ENCODE measurements at regions not wholly inside any gene's neighbourhood (a gene's known extent, or its start where the extent isn't known, plus 50 kb on each side); places are given as distances from the start of the nearest gene placed in this dataset.

GRCh38 chr10:36766415-36766810, 359.0 kb upstream of the ANKRD30A start:
- no peak overlapping the region for H3K4me3 ChIP-seq (ENCODE audit: low read depth, low read length)
- TF ChIP-seq MAX (IDR thresholded peaks at IDR 0.05; ENCODE audit: low read depth, low read length): no peak
- TF ChIP-seq CTCF (IDR thresholded peaks at IDR 0.05; ENCODE audit: low read depth, low read length): no peak
- TF ChIP-seq MYC (IDR thresholded peaks at IDR 0.05; ENCODE audit: low read depth, low read length): no peak
- no peak for TF ChIP-seq POLR2A (IDR thresholded peaks at IDR 0.05; ENCODE audit: extremely low read depth, insufficient read length)
- no peak for DNase-seq (ENCODE audit: low read depth)

GRCh38 chr10:36765782-36766414, 359.5 kb upstream of the ANKRD30A start:
- no peak for DNase-seq (ENCODE audit: low read depth)
- TF ChIP-seq CTCF (IDR thresholded peaks at IDR 0.05; ENCODE audit: low read depth, low read length): no peak
- TF ChIP-seq MAX (IDR thresholded peaks at IDR 0.05; ENCODE audit: low read depth, low read length): no peak
- no peak for TF ChIP-seq MYC (IDR thresholded peaks at IDR 0.05; ENCODE audit: low read depth, low read length)
- TF ChIP-seq POLR2A (IDR thresholded peaks at IDR 0.05; ENCODE audit: extremely low read depth, insufficient read length): no peak
- H3K4me3 ChIP-seq (ENCODE audit: low read depth, low read length): no peak overlapping the region

GRCh38 chr10:36764823-36765222, 360.6 kb upstream of the ANKRD30A start:
- no peak for DNase-seq (ENCODE audit: low read depth)
- no peak for TF ChIP-seq MYC (IDR thresholded peaks at IDR 0.05; ENCODE audit: low read depth, low read length)
- TF ChIP-seq CTCF (IDR thresholded peaks at IDR 0.05; ENCODE audit: low read depth, low read length): no peak
- no peak for TF ChIP-seq POLR2A (IDR thresholded peaks at IDR 0.05; ENCODE audit: extremely low read depth, insufficient read length)
- H3K4me3 ChIP-seq (ENCODE audit: low read depth, low read length): no peak overlapping the region

- no peak for DNase-seq (ENCODE audit: low read depth)
- TF ChIP-seq MAX (IDR thresholded peaks at IDR 0.05; ENCODE audit: low read depth, low read length): no peak
- TF ChIP-seq CTCF (IDR thresholded peaks at IDR 0.05; ENCODE audit: low read depth, low read length): no peak
- TF ChIP-seq POLR2A (IDR thresholded peaks at IDR 0.05; ENCODE audit: extremely low read depth, insufficient read length): no peak
- no peak for TF ChIP-seq MYC (IDR thresholded peaks at IDR 0.05; ENCODE audit: low read depth, low read length)
- no peak overlapping the region for H3K4me3 ChIP-seq (ENCODE audit: low read depth, low read length)
Measured at GRCh38 chr10:36761121-36761520, 364.3 kb upstream of the ANKRD30A start.

GRCh38 chr10:36759141-36759805, 366.1 kb upstream of the ANKRD30A start:
- TF ChIP-seq MAX (IDR thresholded peaks at IDR 0.05; ENCODE audit: low read depth, low read length): no peak
- no peak for TF ChIP-seq POLR2A (IDR thresholded peaks at IDR 0.05; ENCODE audit: extremely low read depth, insufficient read length)
- TF ChIP-seq CTCF (IDR thresholded peaks at IDR 0.05; ENCODE audit: low read depth, low read length): no peak
- no peak for TF ChIP-seq MYC (IDR thresholded peaks at IDR 0.05; ENCODE audit: low read depth, low read length)
- DNase-seq (ENCODE audit: low read depth): no peak
- no peak overlapping the region for H3K4me3 ChIP-seq (ENCODE audit: low read depth, low read length)
